AG09319 (cell line): ENCODE measurements at regions not wholly inside any gene's neighbourhood (a gene's known extent, or its start where the extent isn't known, plus 50 kb on each side); places are given as distances from the start of the nearest gene placed in this dataset.

ENCODE experiments used
- DNase-seq: peaks from one replicate; pipeline ENCODE4 v3.0.0-alpha.2; 2010; ENCODE audit warnings: low read depth; ENCODE audit errors: extremely low read depth
- TF ChIP-seq, protein P1 (sequence below): IDR thresholded peaks from 2 replicates; pipeline ENCODE4 v1.5.1; 2011; ENCODE audit warnings: low read depth, mild to moderate bottlenecking, inconsistent platforms, low read length, moderate library complexity

DNA sequence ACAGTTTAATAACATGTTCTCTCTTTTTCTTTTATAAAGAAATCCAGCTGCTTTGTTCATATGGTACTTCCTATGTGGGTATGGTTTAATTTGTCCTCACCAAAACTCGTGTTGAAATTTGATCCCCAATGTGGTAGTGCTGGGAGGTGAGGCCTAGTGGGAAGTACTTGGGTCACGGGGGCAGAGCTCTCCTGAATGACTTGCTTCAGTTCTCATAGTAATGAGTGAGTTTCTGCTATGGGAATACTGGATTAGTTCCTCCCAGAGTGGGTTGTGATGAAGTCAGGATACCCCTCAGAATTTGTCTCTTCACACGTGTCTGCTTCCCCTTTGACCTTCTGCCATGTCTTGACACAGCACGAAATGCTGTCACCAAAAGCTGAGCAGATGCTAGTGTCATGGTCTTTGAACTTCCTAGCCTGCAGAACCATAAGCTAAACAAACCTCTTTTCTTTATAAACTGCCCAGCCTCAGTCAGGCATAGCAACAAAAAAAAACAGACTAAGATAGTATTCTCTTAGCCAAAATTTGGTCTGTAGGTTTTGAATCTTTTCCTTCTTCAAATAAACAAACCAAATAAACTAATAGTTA lies 87.8 kb upstream of the HS3ST5 start:
- no peak for DNase-seq
- TF ChIP-seq, protein P1, sequence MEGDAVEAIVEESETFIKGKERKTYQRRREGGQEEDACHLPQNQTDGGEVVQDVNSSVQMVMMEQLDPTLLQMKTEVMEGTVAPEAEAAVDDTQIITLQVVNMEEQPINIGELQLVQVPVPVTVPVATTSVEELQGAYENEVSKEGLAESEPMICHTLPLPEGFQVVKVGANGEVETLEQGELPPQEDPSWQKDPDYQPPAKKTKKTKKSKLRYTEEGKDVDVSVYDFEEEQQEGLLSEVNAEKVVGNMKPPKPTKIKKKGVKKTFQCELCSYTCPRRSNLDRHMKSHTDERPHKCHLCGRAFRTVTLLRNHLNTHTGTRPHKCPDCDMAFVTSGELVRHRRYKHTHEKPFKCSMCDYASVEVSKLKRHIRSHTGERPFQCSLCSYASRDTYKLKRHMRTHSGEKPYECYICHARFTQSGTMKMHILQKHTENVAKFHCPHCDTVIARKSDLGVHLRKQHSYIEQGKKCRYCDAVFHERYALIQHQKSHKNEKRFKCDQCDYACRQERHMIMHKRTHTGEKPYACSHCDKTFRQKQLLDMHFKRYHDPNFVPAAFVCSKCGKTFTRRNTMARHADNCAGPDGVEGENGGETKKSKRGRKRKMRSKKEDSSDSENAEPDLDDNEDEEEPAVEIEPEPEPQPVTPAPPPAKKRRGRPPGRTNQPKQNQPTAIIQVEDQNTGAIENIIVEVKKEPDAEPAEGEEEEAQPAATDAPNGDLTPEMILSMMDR, result no peak

DNA sequence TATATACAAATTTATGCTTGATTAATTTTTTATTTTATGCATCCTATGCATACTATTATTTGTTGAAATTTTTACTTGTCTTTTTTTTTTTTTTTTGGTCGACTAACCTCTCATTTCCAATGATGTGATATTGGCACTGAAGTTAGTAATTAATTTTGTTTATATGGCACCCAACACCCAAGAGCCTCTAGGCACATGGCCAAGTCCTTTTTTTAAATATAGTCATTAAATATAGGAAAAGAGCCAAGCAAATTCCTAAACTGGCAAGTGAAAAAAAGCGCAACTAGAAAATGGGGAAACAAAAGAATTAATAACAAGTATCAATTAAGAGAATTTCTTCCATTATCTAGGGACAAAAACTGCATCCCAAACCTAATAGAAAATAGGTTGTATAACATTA lies 85.5 kb upstream of the HS3ST5 start:
- DNase-seq, result no peak

DNA sequence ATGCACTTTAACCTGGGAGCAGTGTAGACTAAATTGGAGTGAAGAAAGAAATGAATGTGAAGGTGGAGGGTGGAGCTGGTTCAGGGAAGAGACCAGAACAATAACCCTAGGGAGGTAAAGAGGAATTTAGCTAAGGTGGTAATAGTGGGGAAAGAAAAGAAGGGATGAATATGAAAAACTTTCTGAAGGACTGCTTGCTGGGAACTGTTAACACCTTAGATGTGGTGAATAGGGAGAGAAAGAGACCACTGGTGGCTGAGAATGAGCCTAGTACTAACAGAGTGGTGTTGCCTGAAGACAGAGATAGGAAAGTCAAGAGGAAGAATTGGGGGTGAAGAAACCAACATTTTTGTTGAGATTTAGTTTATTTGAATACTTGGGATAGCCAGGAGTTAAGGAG lies 78.4 kb upstream of the HS3ST5 start:
- DNase-seq, result no peak
- TF ChIP-seq, protein P1, result no peak

More for the DNA sequence above, 85.5 kb upstream of the HS3ST5 start:
- TF ChIP-seq, protein P1, result no peak

DNA sequence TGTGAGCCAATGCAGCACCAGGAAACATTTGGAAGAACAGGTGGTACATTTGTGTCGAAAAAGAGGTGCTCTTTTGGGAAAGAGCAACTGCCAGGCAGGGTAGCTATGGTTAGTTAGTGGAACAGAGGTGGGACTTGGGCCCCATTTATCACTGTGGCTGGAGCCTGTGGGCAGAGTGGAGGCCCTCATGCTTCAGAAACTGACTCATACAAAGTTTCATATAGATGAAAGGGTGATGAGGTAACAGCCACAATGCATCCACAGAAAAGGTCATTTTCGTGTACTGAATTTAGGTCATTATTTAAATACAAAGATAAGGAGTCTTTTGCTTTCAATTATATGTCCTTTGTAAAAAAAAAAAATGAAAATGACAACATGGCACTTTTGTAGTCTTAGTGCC lies 76.4 kb upstream of the HS3ST5 start:
- TF ChIP-seq, protein P1, result no peak
- DNase-seq, result no peak

DNA sequence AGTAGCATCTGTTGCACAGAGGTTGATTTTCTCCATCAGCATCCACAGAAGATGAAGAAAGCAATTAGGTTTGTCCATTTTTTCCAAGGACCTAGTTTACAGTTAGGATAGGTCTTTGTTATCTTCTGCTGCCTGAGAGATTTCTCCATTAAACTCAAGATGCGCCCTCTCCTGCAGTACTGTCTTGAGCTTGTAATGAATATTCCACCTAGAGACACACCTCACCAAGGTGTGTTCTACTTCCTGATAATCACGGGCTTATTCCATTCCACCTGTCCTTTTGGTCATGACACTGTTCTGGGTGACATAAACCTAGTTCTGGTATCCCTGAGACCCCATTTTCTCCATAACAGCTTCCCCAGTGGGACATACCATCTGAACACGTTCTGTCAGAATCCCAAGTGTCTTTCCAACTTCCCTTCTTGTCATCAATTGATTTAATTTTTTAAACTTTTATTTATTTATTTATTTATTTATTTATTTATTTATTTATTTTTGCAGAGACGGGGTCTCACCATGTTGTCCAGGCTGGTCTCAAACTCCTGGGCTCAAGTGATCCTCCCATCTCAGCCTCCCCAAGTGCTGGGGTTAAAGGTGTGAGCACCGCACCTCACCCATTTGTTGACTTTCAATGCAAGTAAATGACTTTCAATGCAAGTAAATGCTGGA lies 75.6 kb upstream of the HS3ST5 start:
- no peak for DNase-seq
- TF ChIP-seq, protein P1, result no peak

DNA sequence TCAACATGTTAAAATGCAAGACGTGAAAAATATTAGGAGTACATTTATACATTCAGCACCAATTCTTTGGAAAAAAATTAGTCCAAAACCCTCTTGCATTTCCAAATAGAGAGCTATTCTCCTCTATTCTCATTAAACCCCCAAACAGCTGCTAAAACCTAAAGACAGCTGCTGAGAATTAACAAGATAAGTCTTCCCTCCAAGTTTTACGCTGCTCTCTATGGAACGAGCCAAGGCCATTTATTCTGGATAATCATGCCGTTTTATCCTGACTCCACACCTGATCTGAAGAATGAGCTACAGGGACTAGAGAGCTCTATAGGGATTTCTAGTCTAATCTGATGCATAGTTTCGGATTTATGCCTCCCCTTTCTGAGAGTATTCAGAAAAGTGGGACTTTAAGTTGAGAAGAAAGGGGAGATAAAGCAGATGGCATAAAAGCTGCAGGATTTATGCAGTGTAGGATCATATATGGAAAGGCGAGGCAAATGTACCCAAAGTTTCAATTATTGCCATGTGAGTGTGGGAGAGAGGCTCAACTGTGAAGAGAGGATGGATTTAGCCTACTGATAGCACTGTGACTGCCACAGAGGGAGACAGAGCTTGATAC lies 64.7 kb upstream of the HS3ST5 start:
- no peak for DNase-seq
- TF ChIP-seq, protein P1, result no peak

DNA sequence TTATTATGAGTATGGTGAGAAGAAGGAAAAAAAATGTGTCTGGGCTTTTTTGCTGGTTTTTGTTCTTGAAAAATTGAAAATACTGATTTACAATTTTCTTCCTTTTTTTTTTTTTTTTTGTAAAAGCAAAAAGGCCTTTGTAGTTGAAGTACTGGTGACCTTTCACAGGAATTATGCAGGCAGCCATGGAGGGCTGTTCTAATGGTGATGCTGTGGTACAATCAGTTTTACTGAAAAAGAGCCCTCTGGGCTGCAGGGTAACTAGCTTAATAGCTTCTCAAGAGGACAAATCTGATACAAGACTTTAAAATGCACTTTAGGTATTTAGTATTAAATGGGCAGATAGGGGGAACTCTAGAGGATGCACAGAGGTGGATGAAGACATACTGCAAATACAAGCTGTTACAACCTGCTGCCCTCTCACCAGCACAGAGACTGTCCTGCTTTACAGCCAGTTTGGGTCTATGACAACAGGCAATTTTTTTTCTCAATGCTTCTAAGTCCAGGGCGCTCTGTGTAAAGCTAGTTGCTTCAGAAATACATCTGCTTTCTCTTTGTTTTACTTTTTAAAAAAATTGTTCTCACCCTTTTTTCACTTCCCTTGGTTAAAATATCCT lies 61.6 kb upstream of the HS3ST5 start:
- no peak for DNase-seq

More for the DNA sequence above, 61.6 kb upstream of the HS3ST5 start:
- TF ChIP-seq, protein P1, result no peak
